Liver (tissue), 8 donors: ENCODE measurements at regions not wholly inside any gene's neighbourhood (a gene's known extent, or its start where the extent isn't known, plus 50 kb on each side); places are given as distances from the start of the nearest gene placed in this dataset.

Experiments used
- DNase-seq: peaks from one replicate; pipeline ENCODE4 v3.0.0-alpha.2; 2017; ENCODE audit warnings: low spot score
- H3K27ac ChIP-seq, 2 donors: one replicate each; pipeline ENCODE4 v1.7.0; 2013; ENCODE audit warnings: inconsistent platforms in 2 of 2, low read length in 2 of 2, control low read depth in 1 of 2, low read depth in 1 of 2, mild to moderate bottlenecking in 1 of 2
- H3K27me3 ChIP-seq, 4 donors: one replicate each; pipeline versions ENCODE4 v1.6.1 to v1.7.0; 2013; ENCODE audit warnings: low read length in 3 of 4, inconsistent platforms in 1 of 4, mild to moderate bottlenecking in 1 of 4, moderate library complexity in 1 of 4; ENCODE audit not compliant: control insufficient read depth in 4 of 4, insufficient read depth in 4 of 4
- H3K36me3 ChIP-seq, 4 donors: one replicate each; pipeline versions ENCODE4 v1.6.1 to v1.7.0; 2013; ENCODE audit warnings: low read length in 3 of 4, mild to moderate bottlenecking in 3 of 4, low read depth in 1 of 4, moderate library complexity in 1 of 4; ENCODE audit not compliant: control insufficient read depth in 4 of 4, insufficient read depth in 3 of 4
- H3K4me1 ChIP-seq, 4 donors: one replicate each; pipeline versions ENCODE4 v1.6.1 to v1.7.0; 2013; ENCODE audit warnings: low read length in 3 of 4, mild to moderate bottlenecking in 3 of 4, moderate library complexity in 1 of 4; ENCODE audit not compliant: control insufficient read depth in 4 of 4, insufficient read depth in 4 of 4
- H3K4me3 ChIP-seq, 3 donors: one replicate each; pipeline versions ENCODE4 v1.6.1 to v1.7.0; 2013; ENCODE audit warnings: low read length in 3 of 3, control low read depth in 1 of 3, low read depth in 1 of 3, mild to moderate bottlenecking in 1 of 3
- H3K9ac ChIP-seq, 2 donors: one replicate each; pipeline ENCODE4 v1.7.0; 2013; ENCODE audit warnings: low read length in 2 of 2, mild to moderate bottlenecking in 2 of 2, moderate library complexity in 2 of 2, control low read depth in 1 of 2, low read depth in 1 of 2
- H3K9me3 ChIP-seq, 4 donors: one replicate each; pipeline versions ENCODE4 v1.6.1 to v1.7.0; 2013; ENCODE audit warnings: low read length in 3 of 4; ENCODE audit not compliant: control insufficient read depth in 4 of 4
- ATF3 ChIP-seq: IDR thresholded peaks from 2 replicates; pipeline ENCODE4 v1.6.1; 2016; ENCODE audit warnings: antibody characterized with exemption
- CTCF ChIP-seq: fragments of 150-350 bp; IDR thresholded peaks from 2 replicates; pipeline ENCODE4 v1.5.1; 2017; ENCODE audit warnings: improper control_type of control experiment, low read depth, low read length; ENCODE audit not compliant: missing input control
- EGR1 ChIP-seq, 2 donors: IDR thresholded peaks; 2 replicates each; pipeline ENCODE4 v1.6.1; 2016 to 2018; ENCODE audit warnings: antibody characterized with exemption in 2 of 2, low read depth in 2 of 2
- FOXA1 ChIP-seq: IDR thresholded peaks from 2 replicates; pipeline ENCODE4 v1.6.1; 2016; ENCODE audit warnings: antibody characterized with exemption
- FOXA2 ChIP-seq: IDR thresholded peaks from 2 replicates; pipeline ENCODE4 v1.6.1; 2016; ENCODE audit warnings: antibody characterized with exemption
- GABPA ChIP-seq, 2 donors: IDR thresholded peaks in 1 of 2; conservative IDR thresholded peaks in 1 of 2; 2 replicates each; pipeline ENCODE4 v1.6.1; 2016; ENCODE audit warnings: antibody characterized with exemption in 2 of 2, mild to moderate bottlenecking in 1 of 2, moderate library complexity in 1 of 2
- HNF4A ChIP-seq, 2 donors: conservative IDR thresholded peaks; 2 replicates each; pipeline ENCODE4 v1.6.1; 2016; ENCODE audit warnings: antibody characterized with exemption in 2 of 2, mild to moderate bottlenecking in 2 of 2
- JUND ChIP-seq, 2 donors: IDR thresholded peaks; 2 replicates each; pipeline ENCODE4 v1.6.1; 2016; ENCODE audit warnings: antibody characterized with exemption in 2 of 2
- MAX ChIP-seq: IDR thresholded peaks from 2 replicates; pipeline ENCODE4 v1.6.1; 2016; ENCODE audit warnings: antibody characterized with exemption
- NR2F2 ChIP-seq: IDR thresholded peaks from 2 replicates; pipeline ENCODE4 v1.6.1; 2016; ENCODE audit warnings: antibody characterized with exemption
- RAD21 ChIP-seq, 2 donors: IDR thresholded peaks; 2 replicates each; pipeline ENCODE4 v1.6.1; 2016; ENCODE audit warnings: antibody characterized with exemption in 2 of 2, mild to moderate bottlenecking in 2 of 2
- REST ChIP-seq: IDR thresholded peaks from 2 replicates; pipeline ENCODE4 v1.6.1; 2016; ENCODE audit warnings: antibody characterized with exemption, mild to moderate bottlenecking
- RXRA ChIP-seq, 2 donors: IDR thresholded peaks; 2 replicates each; pipeline ENCODE4 v1.6.1; 2017 to 2018; ENCODE audit warnings: antibody characterized with exemption in 2 of 2, mild to moderate bottlenecking in 1 of 2
- SP1 ChIP-seq: IDR thresholded peaks from 2 replicates; pipeline ENCODE4 v1.6.1; 2018; ENCODE audit warnings: antibody characterized with exemption, mild to moderate bottlenecking
- TAF1 ChIP-seq: conservative IDR thresholded peaks from 2 replicates; pipeline ENCODE4 v1.6.1; 2016; ENCODE audit warnings: antibody characterized with exemption, mild to moderate bottlenecking
- YY1 ChIP-seq: IDR thresholded peaks from 2 replicates; pipeline ENCODE4 v1.6.1; 2016; ENCODE audit warnings: antibody characterized with exemption, mild to moderate bottlenecking
- ZBTB33 ChIP-seq: IDR thresholded peaks from 2 replicates; pipeline ENCODE4 v1.6.1; 2016; ENCODE audit warnings: antibody characterized with exemption
- WGBS: extraction: QIAGEN DNeasy Blood & Tissue Kit; methylation state at CpG from one replicate; pipeline ENCODE4 v1.1.7; 2013; 5-methylcytosine and 5-hydroxymethylcytosine counted together
- donor health status: healthy.
- donor health status: healthy.
- donor health status: healthy.
- donor health status: healthy.
- donor health status: healthy.

GRCh38 chr3:168981396-168981795, 682.1 kb downstream of the MECOM start:
- Histone ChIP-seq H3K27me3 (no peaks in the 10 kb centered on the region), H3K4me1 (no peaks in the 10 kb centered on the region), H3K9ac (no peak overlapping the region), H3K36me3 (no peaks in the 10 kb centered on the region), H3K27ac (no peak overlapping the region), H3K4me3 (no peak overlapping the region), H3K9me3 (no peaks in the 10 kb centered on the region)
- TF ChIP-seq MAX (no peak), NR2F2 (no peak), RXRA (IDR thresholded peaks at IDR 0.05) (no peak), YY1 (no peak), TAF1 (no peak), RAD21 (IDR thresholded peaks at IDR 0.05) (no peak), ZBTB33 (no peak), FOXA2 (no peak), ATF3 (no peak), EGR1 (IDR thresholded peaks at IDR 0.05; ENCODE audit: low read depth in 2 of 2) (no peak), HNF4A (conservative IDR thresholded peaks at IDR 0.05) (no peak), REST (no peak), JUND (IDR thresholded peaks at IDR 0.05) (no peak), SP1 (no peak), CTCF (no peak), FOXA1 (no peak), GABPA (IDR thresholded peaks at IDR 0.05 in 1 of 2, conservative IDR thresholded peaks at IDR 0.05 in 1 of 2) (no peak)
- no peak for DNase-seq
- 85% methylated on average over 4 of the region's 4 CpGs for WGBS
